NB4 (cell line): ENCODE measurements at regions not wholly inside any gene's neighbourhood (a gene's known extent, or its start where the extent isn't known, plus 50 kb on each side); places are given as distances from the start of the nearest gene placed in this dataset.

ENCODE experiments used
- MYC ChIP-seq: IDR thresholded peaks from 2 replicates; pipeline ENCODE4 v1.6.1; 2011; ENCODE audit warnings: low read depth, low read length
- POLR2A ChIP-seq: IDR thresholded peaks from 2 replicates; pipeline ENCODE4 v1.6.1; 2011; ENCODE audit warnings: mild to moderate bottlenecking; ENCODE audit not compliant: insufficient read length; ENCODE audit errors: extremely low read depth
- TF ChIP-seq, protein P1 (sequence below): IDR thresholded peaks from one replicate; pipeline ENCODE4 v1.5.1; 2012; ENCODE audit warnings: low read depth, low read length
- TF ChIP-seq, protein P2 (sequence below): IDR thresholded peaks from 2 replicates; pipeline ENCODE4 v1.6.1; 2011; ENCODE audit warnings: low read depth, low read length

- TF ChIP-seq, protein P1, sequence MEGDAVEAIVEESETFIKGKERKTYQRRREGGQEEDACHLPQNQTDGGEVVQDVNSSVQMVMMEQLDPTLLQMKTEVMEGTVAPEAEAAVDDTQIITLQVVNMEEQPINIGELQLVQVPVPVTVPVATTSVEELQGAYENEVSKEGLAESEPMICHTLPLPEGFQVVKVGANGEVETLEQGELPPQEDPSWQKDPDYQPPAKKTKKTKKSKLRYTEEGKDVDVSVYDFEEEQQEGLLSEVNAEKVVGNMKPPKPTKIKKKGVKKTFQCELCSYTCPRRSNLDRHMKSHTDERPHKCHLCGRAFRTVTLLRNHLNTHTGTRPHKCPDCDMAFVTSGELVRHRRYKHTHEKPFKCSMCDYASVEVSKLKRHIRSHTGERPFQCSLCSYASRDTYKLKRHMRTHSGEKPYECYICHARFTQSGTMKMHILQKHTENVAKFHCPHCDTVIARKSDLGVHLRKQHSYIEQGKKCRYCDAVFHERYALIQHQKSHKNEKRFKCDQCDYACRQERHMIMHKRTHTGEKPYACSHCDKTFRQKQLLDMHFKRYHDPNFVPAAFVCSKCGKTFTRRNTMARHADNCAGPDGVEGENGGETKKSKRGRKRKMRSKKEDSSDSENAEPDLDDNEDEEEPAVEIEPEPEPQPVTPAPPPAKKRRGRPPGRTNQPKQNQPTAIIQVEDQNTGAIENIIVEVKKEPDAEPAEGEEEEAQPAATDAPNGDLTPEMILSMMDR: no peak
- TF ChIP-seq POLR2A (no peak), MYC (no peak)
- TF ChIP-seq, protein P2, sequence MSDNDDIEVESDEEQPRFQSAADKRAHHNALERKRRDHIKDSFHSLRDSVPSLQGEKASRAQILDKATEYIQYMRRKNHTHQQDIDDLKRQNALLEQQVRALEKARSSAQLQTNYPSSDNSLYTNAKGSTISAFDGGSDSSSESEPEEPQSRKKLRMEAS: no peak
These were observed 964.7 kb downstream of the ROBO2 start for GRCh38 chr3:78004571-78004970.
